HUDEP-2 (cell line): ENCODE measurements at regions not wholly inside any gene's neighbourhood (a gene's known extent, or its start where the extent isn't known, plus 50 kb on each side); places are given as distances from the start of the nearest gene placed in this dataset.

Experiments
- DNase-seq, 76 experiments: peaks; one replicate each; lab custom pipeline; 2025; ENCODE audit not compliant: unreplicated experiment in 76 of 76; lab: John Stamatoyannopoulos, UW

- no peak for DNase-seq
Measured at GRCh38 chr4:182174979-182175378, 68.2 kb upstream of the TENM3 start.

- DNase-seq: no peak
Measured at GRCh38 chr4:182175788-182176519, 67.2 kb upstream of the TENM3 start.

- DNase-seq: peak in 1 of 76 experiments; percentile 1
Measured at GRCh38 chr4:182177166-182177565, 66.0 kb upstream of the TENM3 start.

GRCh38 chr4:182179105-182179504, 64.1 kb upstream of the TENM3 start:
- DNase-seq: no peak

- DNase-seq: no peak
Measured at GRCh38 chr4:182179751-182180150, 63.5 kb upstream of the TENM3 start.

- DNase-seq: no peak
Measured at GRCh38 chr4:182185491-182185890, 57.7 kb upstream of the TENM3 start.

GRCh38 chr4:182187674-182188073, 55.5 kb upstream of the TENM3 start:
- DNase-seq: no peak

GRCh38 chr4:182188622-182189021, 54.6 kb upstream of the TENM3 start:
- DNase-seq: no peak

- peak in 37 of 76 experiments; percentile 1 to 71 (median 21) for DNase-seq
Measured at GRCh38 chr4:182189103-182189878, 53.9 kb upstream of the TENM3 start.

GRCh38 chr4:182190306-182190705, 52.9 kb upstream of the TENM3 start:
- DNase-seq: no peak

GRCh38 chr4:182192511-182193181, 50.6 kb upstream of the TENM3 start:
- no peak for DNase-seq

GRCh38 chr4:182193311-182193710, 49.9 kb upstream of the TENM3 start:
- DNase-seq: no peak
